ENCODE measurements at regions not wholly inside any gene's neighbourhood (a gene's known extent, or its start where the extent isn't known, plus 50 kb on each side); places are given as distances from the start of the nearest gene placed in this dataset.

GRCh38 chr13:60286707-60287106, 110.3 kb upstream of the TDRD3 start:
- no peak for TF ChIP-seq TAF1 (IDR thresholded peaks at IDR 0.05; ENCODE audit: low read depth, low read length)
- no peak for TF ChIP-seq ATF3 (IDR thresholded peaks at IDR 0.05; ENCODE audit: insufficient read depth, low read depth, low read length)
